ENCODE measurements at regions not wholly inside any gene's neighbourhood (a gene's known extent, or its start where the extent isn't known, plus 50 kb on each side); places are given as distances from the start of the nearest gene placed in this dataset.
"Not testable (repeated sequence)": the region's sequence is repeated elsewhere in the genome, so short reads cannot be mapped to it uniquely, and the experiment has no call there.

GRCh38 chr7:131141443-131141967 lies 186.2 kb upstream of the MKLN1 start:
- DNase-seq (ENCODE audit: low read depth) = no peak

- DNase-seq (ENCODE audit: low read depth) = no peak
These were observed 183.8 kb upstream of the MKLN1 start for GRCh38 chr7:131143869-131144268.

DNA sequence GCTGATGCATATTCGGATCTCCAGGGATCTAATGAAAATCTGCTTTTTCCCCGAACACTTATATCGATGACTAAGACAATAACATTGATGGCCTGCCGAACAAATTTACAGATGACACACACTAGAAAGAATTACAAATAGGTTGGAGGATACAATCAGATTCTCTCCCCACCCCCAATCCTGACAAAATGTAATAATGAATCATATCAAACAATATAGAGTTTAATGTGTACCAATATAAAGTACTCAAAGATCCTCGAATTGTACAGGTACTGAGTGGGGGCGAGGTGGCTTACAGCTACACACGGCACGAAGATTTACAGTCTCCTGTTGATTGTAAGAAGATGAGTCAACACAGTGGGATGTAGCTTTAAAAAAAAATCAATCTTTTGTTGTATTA lies 182.7 kb upstream of the MKLN1 start:
- DNase-seq (ENCODE audit: low read depth) = no peak

- no peak for DNase-seq (ENCODE audit: low read depth)
These were observed 181.9 kb upstream of the MKLN1 start for GRCh38 chr7:131145770-131146169.

- DNase-seq (ENCODE audit: low read depth) = peak; percentile 10
These were observed 180.1 kb upstream of the MKLN1 start for GRCh38 chr7:131147604-131148003.

- DNase-seq (ENCODE audit: low read depth) = no peak
These were observed 179.4 kb upstream of the MKLN1 start for GRCh38 chr7:131148258-131148657.

- DNase-seq (ENCODE audit: low read depth) = no peak
These were observed 178.8 kb upstream of the MKLN1 start for GRCh38 chr7:131148708-131149428.

- DNase-seq (ENCODE audit: low read depth) = no peak
These were observed 178.3 kb upstream of the MKLN1 start for GRCh38 chr7:131149429-131149773.

- DNase-seq (ENCODE audit: low read depth) = peak; percentile 73
These were observed 177.8 kb upstream of the MKLN1 start for GRCh38 chr7:131149840-131150239.

DNA sequence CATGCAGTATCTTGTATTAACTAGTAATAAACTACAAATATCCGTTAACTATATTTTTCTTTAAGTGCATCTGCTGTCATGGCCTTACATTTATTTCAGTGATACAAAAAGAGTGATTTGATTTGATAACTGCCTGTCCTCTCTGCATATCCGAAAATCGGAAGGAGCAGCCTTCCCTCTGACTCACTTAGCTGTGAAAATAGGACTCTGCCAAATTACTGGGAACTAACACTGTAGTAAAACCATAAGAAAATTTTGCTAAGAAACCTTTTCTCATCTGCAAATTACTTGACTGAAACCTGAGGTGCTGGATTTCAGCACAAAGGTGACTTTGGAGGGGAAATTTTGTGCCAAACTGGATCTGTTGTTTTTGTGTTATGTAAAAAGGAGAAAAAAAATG lies 176.6 kb upstream of the MKLN1 start:
- no peak for DNase-seq (ENCODE audit: low read depth)

DNA sequence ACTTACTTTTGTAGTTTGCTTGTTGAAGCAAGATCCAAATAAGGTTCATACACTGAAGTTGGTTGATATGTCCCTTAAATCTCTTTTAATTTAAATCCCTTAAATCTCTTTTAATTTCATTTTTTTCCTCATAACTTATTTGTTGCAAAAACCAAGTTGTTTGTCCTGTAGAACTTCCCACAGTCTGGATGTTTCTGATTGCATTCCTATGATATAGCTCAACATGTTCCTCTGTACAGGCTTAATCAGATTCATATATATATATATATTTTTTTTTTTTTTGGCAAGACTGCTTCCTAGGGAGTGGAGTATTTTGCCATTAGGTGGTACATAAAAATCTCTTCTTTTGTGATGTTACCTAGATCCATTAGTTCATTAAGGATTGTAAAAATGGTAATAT lies 174.9 kb upstream of the MKLN1 start:
- DNase-seq (ENCODE audit: low read depth) = no peak

- DNase-seq (ENCODE audit: low read depth) = no peak
These were observed 173.3 kb upstream of the MKLN1 start for GRCh38 chr7:131154380-131154779.

DNA sequence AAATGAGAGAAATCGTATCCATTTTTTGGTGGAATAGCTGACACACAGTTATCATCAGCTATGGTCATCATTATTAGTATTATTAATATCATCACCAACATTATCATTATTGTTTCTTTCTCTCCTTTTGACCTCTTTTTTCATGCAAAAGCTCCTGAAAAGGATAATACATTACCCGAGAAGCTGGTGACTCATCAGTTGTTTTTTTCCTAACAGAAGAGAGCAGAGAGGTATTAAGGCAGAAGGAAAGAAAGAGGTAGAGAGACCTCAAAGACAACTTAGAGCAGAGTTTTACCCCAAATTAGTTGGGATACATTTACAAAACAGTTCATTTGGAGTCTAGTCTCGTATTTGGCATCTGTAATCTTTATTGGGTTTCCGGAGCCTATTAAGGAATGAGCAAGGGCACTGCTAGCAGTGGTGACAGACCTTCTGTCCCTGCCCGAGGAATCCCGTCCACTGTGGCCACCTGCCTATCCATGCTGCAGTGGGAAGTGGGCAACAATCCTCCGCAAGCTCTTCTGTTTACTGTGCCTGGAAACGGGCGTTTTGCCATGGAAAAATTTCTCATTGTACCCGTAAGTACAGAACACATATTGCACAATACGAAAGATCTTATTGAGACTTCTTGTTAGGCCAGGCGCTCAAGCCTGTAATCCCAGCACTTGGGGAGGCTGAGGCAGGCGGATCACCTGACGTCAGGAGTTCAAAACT lies 170.0 kb upstream of the MKLN1 start:
- peak; percentile 66 for DNase-seq (ENCODE audit: low read depth)

DNA sequence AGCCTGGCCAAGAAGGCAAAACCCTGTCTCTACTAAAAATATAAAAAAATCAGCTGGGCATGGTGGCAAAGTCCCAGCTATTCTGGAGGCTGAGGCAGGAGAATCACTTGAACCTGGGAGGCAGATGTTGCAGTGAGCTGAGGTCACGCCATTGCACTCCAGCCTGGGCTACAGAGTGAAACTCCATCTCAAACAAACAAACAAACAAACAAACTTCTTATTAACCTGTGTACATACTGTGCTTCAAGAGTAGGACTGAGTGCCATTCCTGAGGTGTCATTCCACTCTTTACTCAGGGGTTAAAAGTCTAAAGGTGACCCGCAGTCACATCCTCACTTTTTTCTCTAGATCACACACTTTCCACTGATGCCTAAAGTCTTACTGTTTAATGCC lies 169.4 kb upstream of the MKLN1 start:
- not testable (repeated sequence) for DNase-seq (ENCODE audit: low read depth)

DNA sequence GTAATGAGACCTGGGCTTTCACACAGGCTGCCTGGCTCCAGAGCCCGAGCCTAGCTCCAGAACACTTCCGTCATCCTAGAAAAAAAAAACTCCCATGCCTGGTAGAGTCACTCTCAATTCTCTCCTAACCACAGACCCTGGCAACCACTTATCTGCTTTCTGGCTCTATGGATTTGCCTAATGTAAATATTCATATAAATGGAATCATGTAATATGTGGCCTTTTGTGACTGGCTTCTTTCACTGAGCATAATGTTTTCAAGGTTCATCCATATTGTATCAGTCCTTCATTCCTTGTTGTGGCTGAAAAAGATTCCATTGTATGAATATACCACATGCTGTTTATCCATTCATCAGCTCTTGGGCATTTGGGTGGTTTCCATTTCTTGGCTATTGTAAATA lies 167.7 kb upstream of the MKLN1 start:
- peak; percentile 46 for DNase-seq (ENCODE audit: low read depth)

DNA sequence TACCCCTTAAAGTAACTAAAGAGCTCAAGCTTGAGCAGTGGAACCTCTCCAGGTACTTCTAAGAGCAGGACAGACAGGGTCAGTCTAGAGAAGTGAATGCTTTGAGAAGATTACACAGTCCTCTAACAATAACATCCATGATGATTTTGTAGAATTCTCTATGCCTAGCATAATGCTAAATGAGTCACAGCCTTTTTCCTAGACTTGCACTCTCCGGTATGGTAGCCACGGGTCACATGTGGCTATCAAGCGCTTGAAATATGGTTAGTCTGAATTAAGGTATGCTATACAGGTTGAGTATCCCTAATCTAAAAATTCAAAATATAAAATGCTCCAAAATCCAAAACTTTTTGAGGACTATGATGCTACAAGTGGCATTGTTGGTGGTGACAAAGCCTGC lies 166.6 kb upstream of the MKLN1 start:
- peak; percentile 19 for DNase-seq (ENCODE audit: low read depth)

GRCh38 chr7:131164025-131164925 lies 163.4 kb upstream of the MKLN1 start:
- DNase-seq (ENCODE audit: low read depth) = peak; percentile 98

DNA sequence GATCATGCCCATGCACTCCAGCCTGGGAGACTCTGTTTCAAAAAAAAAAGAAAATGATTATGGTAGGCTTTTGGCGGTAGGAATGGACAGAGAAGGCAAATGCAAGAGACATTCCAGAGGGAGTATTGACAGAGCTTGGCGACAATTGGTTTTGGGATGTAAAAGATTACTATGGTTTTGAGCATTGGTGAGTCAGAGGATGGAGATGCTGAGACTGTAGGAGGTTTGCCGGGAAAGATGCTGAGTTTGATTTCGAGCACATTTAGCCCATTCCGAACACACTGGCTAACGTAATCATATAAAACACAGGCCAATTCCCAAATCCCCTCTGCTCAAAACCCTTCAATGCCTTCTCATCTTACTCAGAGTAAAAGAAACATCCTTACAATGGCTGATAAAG lies 161.6 kb upstream of the MKLN1 start:
- no peak for DNase-seq (ENCODE audit: low read depth)

DNA sequence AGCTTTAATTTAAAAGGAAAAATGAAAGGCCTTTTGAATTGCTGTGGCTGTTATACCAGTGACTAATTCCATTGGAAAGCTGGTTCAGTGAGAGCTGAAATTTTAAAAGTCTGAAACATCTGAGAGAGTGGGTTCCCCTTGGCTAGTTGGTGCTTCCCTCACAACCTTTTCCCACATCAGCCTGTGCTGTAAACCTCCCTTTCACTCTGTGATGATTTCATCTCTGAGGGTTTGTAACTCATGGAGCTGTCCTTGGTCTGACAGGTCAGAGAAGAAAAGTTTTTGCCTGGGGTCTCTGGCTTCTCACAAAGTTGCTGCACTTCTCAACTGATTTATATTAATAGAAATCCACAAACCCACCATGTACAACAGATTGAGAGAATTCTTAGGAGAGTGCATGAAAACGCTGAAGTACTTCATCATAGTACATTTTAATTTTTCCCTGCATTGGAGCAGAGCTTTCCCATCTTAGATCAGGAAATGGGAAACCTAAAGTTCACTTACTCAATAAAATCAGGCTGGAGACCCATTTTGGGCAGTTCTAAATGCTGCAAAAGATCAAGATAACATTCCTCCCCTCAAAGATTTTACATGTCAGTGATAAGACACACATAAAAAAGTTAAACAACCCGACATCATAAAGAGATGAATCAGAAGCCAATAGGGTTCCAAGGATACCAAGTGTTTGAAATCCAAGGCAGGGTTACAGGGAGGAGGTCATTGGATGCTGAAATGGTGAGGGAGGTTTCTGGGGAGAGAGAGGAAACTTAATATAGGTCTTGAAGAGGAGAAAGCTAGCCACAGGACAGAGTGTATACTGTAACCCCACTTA lies 157.0 kb upstream of the MKLN1 start:
- DNase-seq (ENCODE audit: low read depth) = peak; percentile 50

GRCh38 chr7:131173145-131173890 lies 154.4 kb upstream of the MKLN1 start:
- peak; percentile 46 for DNase-seq (ENCODE audit: low read depth)

GRCh38 chr7:131174391-131174790 lies 153.3 kb upstream of the MKLN1 start:
- no peak for DNase-seq (ENCODE audit: low read depth)
